NCI-H2081 treated with DMSO at 0.1 percent for 48 hours (cell line): ENCODE measurements at regions not wholly inside any gene's neighbourhood (a gene's known extent, or its start where the extent isn't known, plus 50 kb on each side); places are given as distances from the start of the nearest gene placed in this dataset.

Experiments used
- DNase-seq: peaks from one replicate; lab custom pipeline; 2025; lab: John Stamatoyannopoulos, UW

- DNase-seq, result no peak
These were observed 391.2 kb downstream of the BCAT1 start for GRCh38 chr12:24557738-24558137.

- no peak for DNase-seq
These were observed 393.2 kb downstream of the BCAT1 start for GRCh38 chr12:24555730-24556129.

GRCh38 chr12:24554612-24555295, 394.1 kb downstream of the BCAT1 start:
- DNase-seq, result no peak

- DNase-seq, result no peak
These were observed 395.6 kb downstream of the BCAT1 start for GRCh38 chr12:24553259-24553658.

- DNase-seq, result peak; percentile 15
These were observed 397.6 kb downstream of the BCAT1 start for GRCh38 chr12:24551163-24551786.

- no peak for DNase-seq
These were observed 398.3 kb downstream of the BCAT1 start for GRCh38 chr12:24550609-24551008.

- no peak for DNase-seq
These were observed 402.2 kb downstream of the BCAT1 start for GRCh38 chr12:24546661-24547060.

GRCh38 chr12:24546084-24546483, 402.8 kb downstream of the BCAT1 start:
- no peak for DNase-seq

- no peak for DNase-seq
These were observed 404.5 kb downstream of the BCAT1 start for GRCh38 chr12:24544368-24544767.

- DNase-seq, result no peak
These were observed 407.6 kb downstream of the BCAT1 start for GRCh38 chr12:24541193-24541871.

- DNase-seq, result no peak
These were observed 409.3 kb downstream of the BCAT1 start for GRCh38 chr12:24539646-24540045.

- no peak for DNase-seq
These were observed 411.6 kb downstream of the BCAT1 start for GRCh38 chr12:24537083-24537860.

GRCh38 chr12:24535334-24536069, 413.4 kb downstream of the BCAT1 start:
- no peak for DNase-seq

GRCh38 chr12:24534622-24535021, 414.3 kb downstream of the BCAT1 start:
- no peak for DNase-seq

GRCh38 chr12:24533716-24534352, 415.1 kb downstream of the BCAT1 start:
- DNase-seq, result no peak

GRCh38 chr12:24530689-24531088, 418.2 kb downstream of the BCAT1 start:
- no peak for DNase-seq

- no peak for DNase-seq
These were observed 421.8 kb downstream of the BCAT1 start for GRCh38 chr12:24527102-24527501.

GRCh38 chr12:24522736-24523135, 426.2 kb downstream of the BCAT1 start:
- no peak for DNase-seq

- no peak for DNase-seq
These were observed 429.1 kb downstream of the BCAT1 start for GRCh38 chr12:24519759-24520158.

- no peak for DNase-seq
These were observed 431.9 kb downstream of the BCAT1 start for GRCh38 chr12:24517000-24517399.

- no peak for DNase-seq
These were observed 438.2 kb downstream of the BCAT1 start for GRCh38 chr12:24510581-24511125.
